HepG2 (cell line): ENCODE measurements at regions not wholly inside any gene's neighbourhood (a gene's known extent, or its start where the extent isn't known, plus 50 kb on each side); places are given as distances from the start of the nearest gene placed in this dataset.

Experiments used
- ZBTB42 ChIP-seq: sonication (generic); formaldehyde crosslinking; IDR thresholded peaks from 2 replicates; pipeline ENCODE4 v1.5.0; 2020; ENCODE audit warnings: mild to moderate bottlenecking, missing genetic modification reagents
- TF ChIP-seq, protein P1 (sequence below): sonication (generic); formaldehyde crosslinking; IDR thresholded peaks from 2 replicates; pipeline ENCODE4 v1.4.0; 2020; ENCODE audit warnings: missing genetic modification reagents, borderline replicate concordance

- TF ChIP-seq, protein P1, sequence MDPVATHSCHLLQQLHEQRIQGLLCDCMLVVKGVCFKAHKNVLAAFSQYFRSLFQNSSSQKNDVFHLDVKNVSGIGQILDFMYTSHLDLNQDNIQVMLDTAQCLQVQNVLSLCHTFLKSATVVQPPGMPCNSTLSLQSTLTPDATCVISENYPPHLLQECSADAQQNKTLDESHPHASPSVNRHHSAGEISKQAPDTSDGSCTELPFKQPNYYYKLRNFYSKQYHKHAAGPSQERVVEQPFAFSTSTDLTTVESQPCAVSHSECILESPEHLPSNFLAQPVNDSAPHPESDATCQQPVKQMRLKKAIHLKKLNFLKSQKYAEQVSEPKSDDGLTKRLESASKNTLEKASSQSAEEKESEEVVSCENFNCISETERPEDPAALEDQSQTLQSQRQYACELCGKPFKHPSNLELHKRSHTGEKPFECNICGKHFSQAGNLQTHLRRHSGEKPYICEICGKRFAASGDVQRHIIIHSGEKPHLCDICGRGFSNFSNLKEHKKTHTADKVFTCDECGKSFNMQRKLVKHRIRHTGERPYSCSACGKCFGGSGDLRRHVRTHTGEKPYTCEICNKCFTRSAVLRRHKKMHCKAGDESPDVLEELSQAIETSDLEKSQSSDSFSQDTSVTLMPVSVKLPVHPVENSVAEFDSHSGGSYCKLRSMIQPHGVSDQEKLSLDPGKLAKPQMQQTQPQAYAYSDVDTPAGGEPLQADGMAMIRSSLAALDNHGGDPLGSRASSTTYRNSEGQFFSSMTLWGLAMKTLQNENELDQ (CRISPR knock-in tag), result no peak
- TF ChIP-seq ZBTB42 (CRISPR knock-in tag), result no peak
Measured at GRCh38 chr1:217079584-217079983, 356.4 kb upstream of the ESRRG start.
